ENCODE measurements at regions not wholly inside any gene's neighbourhood (a gene's known extent, or its start where the extent isn't known, plus 50 kb on each side); places are given as distances from the start of the nearest gene placed in this dataset.

GRCh38 chr1:182133181-182133580 is 71.7 kb upstream of the ZNF648 start:
- TF ChIP-seq CTCF (IDR thresholded peaks at IDR 0.05 in 2 of 3, conservative IDR thresholded peaks at IDR 0.05 in 1 of 3; ENCODE audit: insufficient read depth in 2 of 3, low read depth in 1 of 3, low read length in 3 of 3): no peak
- no peak for TF ChIP-seq YY1 (IDR thresholded peaks at IDR 0.05; ENCODE audit: borderline replicate concordance in 1 of 3, control insufficient read depth in 1 of 3, extremely low read depth in 1 of 3, insufficient read depth in 3 of 3, insufficient read length in 1 of 3, insufficient replicate concordance in 2 of 3, low read depth in 1 of 3, low read length in 2 of 3)
- no peak for TF ChIP-seq ZNF274 (IDR thresholded peaks at IDR 0.05; ENCODE audit: borderline replicate concordance, low read depth, low read length)
- no peak for TF ChIP-seq RAD51 (IDR thresholded peaks at IDR 0.05; ENCODE audit: borderline replicate concordance, low read depth)
- no peak for TF ChIP-seq ZNF324 (CRISPR knock-in tag; IDR thresholded peaks at IDR 0.05)
- TF ChIP-seq FOXP4 (CRISPR knock-in tag; IDR thresholded peaks at IDR 0.05; ENCODE audit: borderline replicate concordance): no peak
- no peak for TF ChIP-seq HDAC6 (IDR thresholded peaks at IDR 0.05; ENCODE audit: low read depth, low read length)
- TF ChIP-seq, protein P1, sequence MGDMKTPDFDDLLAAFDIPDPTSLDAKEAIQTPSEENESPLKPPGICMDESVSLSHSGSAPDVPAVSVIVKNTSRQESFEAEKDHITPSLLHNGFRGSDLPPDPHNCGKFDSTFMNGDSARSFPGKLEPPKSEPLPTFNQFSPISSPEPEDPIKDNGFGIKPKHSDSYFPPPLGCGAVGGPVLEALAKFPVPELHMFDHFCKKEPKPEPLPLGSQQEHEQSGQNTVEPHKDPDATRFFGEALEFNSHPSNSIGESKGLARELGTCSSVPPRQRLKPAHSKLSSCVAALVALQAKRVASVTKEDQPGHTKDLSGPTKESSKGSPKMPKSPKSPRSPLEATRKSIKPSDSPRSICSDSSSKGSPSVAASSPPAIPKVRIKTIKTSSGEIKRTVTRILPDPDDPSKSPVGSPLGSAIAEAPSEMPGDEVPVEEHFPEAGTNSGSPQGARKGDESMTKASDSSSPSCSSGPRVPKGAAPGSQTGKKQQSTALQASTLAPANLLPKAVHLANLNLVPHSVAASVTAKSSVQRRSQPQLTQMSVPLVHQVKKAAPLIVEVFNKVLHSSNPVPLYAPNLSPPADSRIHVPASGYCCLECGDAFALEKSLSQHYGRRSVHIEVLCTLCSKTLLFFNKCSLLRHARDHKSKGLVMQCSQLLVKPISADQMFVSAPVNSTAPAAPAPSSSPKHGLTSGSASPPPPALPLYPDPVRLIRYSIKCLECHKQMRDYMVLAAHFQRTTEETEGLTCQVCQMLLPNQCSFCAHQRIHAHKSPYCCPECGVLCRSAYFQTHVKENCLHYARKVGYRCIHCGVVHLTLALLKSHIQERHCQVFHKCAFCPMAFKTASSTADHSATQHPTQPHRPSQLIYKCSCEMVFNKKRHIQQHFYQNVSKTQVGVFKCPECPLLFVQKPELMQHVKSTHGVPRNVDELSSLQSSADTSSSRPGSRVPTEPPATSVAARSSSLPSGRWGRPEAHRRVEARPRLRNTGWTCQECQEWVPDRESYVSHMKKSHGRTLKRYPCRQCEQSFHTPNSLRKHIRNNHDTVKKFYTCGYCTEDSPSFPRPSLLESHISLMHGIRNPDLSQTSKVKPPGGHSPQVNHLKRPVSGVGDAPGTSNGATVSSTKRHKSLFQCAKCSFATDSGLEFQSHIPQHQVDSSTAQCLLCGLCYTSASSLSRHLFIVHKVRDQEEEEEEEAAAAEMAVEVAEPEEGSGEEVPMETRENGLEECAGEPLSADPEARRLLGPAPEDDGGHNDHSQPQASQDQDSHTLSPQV (IDR thresholded peaks at IDR 0.05): no peak
- TF ChIP-seq EP300 (IDR thresholded peaks at IDR 0.05; ENCODE audit: low read length): no peak
- TF ChIP-seq POLR3A (IDR thresholded peaks at IDR 0.05; ENCODE audit: borderline replicate concordance, extremely low read depth, insufficient read depth, insufficient read length): no peak
- no peak for TF ChIP-seq CHD7 (IDR thresholded peaks at IDR 0.05; ENCODE audit: low read depth, low read length)
- no peak for TF ChIP-seq STAG1 (CRISPR knock-in tag; IDR thresholded peaks at IDR 0.05; ENCODE audit: borderline replicate concordance)
- no peak for TF ChIP-seq NFRKB (IDR thresholded peaks at IDR 0.05; ENCODE audit: low read depth)

Measured in K562 (cell line).